ENCODE measurements at regions not wholly inside any gene's neighbourhood (a gene's known extent, or its start where the extent isn't known, plus 50 kb on each side); places are given as distances from the start of the nearest gene placed in this dataset.
A peak's percentile ranks its signal among the peaks of the same experiment; 100 is the strongest.

- DNase-seq (ENCODE audit: low spot score, unreplicated experiment): no peak
- no peak overlapping the region for H3K4me3 Mint-ChIP-seq (ENCODE audit: low read depth)
- TF ChIP-seq, protein P1, sequence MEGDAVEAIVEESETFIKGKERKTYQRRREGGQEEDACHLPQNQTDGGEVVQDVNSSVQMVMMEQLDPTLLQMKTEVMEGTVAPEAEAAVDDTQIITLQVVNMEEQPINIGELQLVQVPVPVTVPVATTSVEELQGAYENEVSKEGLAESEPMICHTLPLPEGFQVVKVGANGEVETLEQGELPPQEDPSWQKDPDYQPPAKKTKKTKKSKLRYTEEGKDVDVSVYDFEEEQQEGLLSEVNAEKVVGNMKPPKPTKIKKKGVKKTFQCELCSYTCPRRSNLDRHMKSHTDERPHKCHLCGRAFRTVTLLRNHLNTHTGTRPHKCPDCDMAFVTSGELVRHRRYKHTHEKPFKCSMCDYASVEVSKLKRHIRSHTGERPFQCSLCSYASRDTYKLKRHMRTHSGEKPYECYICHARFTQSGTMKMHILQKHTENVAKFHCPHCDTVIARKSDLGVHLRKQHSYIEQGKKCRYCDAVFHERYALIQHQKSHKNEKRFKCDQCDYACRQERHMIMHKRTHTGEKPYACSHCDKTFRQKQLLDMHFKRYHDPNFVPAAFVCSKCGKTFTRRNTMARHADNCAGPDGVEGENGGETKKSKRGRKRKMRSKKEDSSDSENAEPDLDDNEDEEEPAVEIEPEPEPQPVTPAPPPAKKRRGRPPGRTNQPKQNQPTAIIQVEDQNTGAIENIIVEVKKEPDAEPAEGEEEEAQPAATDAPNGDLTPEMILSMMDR (IDR thresholded peaks at IDR 0.05; ENCODE audit: unreplicated experiment): no peak
- H3K27ac Mint-ChIP-seq: no peak overlapping the region
- no peaks in the 10 kb centered on the region for H3K36me3 Mint-ChIP-seq (ENCODE audit: insufficient read depth)
- peaks cover 59% of the 10 kb centered on the region for H3K27me3 Mint-ChIP-seq
- peaks cover 11% of the 10 kb centered on the region for H3K4me1 Mint-ChIP-seq (ENCODE audit: low read depth)
- no peaks in the 10 kb centered on the region for H3K9me3 Mint-ChIP-seq (ENCODE audit: low read depth)
These were observed 197.1 kb upstream of the TSHZ3 start for GRCh38 chr19:31546205-31546960.

GRCh38 chr19:31548941-31549340 is 199.7 kb upstream of the TSHZ3 start:
- H3K27ac Mint-ChIP-seq: no peak overlapping the region

GRCh38 chr19:31553112-31553845 is 204.0 kb upstream of the TSHZ3 start:
- TF ChIP-seq, protein P1 (IDR thresholded peaks at IDR 0.05; ENCODE audit: unreplicated experiment): no peak
- Mint-ChIP-seq H3K36me3 (ENCODE audit: insufficient read depth) (no peaks in the 10 kb centered on the region), H3K4me1 (ENCODE audit: low read depth) (peaks cover 10% of the 10 kb centered on the region), H3K27ac (no peak overlapping the region), H3K27me3 (peaks cover 83% of the 10 kb centered on the region), H3K9me3 (ENCODE audit: low read depth) (no peaks in the 10 kb centered on the region), H3K4me3 (ENCODE audit: low read depth) (no peak overlapping the region)
- DNase-seq (ENCODE audit: low spot score, unreplicated experiment): no peak

More at GRCh38 chr19:31548941-31549340, 199.7 kb upstream of the TSHZ3 start:
- H3K9me3 Mint-ChIP-seq (ENCODE audit: low read depth): no peaks in the 10 kb centered on the region
- DNase-seq (ENCODE audit: low spot score, unreplicated experiment): no peak
- H3K4me3 Mint-ChIP-seq (ENCODE audit: low read depth): no peak overlapping the region
- TF ChIP-seq, protein P1 (IDR thresholded peaks at IDR 0.05; ENCODE audit: unreplicated experiment): peak; percentile 56
- peaks cover 11% of the 10 kb centered on the region for H3K4me1 Mint-ChIP-seq (ENCODE audit: low read depth)
- H3K27me3 Mint-ChIP-seq: peaks cover 54% of the 10 kb centered on the region
- no peaks in the 10 kb centered on the region for H3K36me3 Mint-ChIP-seq (ENCODE audit: insufficient read depth)

DNA sequence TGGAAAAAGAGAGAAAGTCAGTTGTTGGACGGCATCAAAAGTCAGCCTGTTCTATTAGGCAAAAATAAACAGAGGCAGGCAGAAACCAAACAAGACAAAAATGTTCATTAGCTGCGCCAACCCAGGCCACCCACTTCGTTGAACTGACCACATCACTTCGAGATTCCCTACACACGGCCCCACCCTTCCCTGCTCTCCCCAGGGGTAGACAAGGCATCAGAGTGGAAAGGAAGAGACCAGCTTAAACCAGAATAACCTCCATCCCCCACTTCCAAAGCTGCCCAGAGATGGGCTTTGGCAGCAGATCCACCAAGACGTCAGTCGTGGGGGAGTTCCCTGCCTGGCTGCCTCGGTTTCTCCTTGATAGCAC is 204.6 kb upstream of the TSHZ3 start:
- no peak for DNase-seq (ENCODE audit: low spot score, unreplicated experiment)
- TF ChIP-seq, protein P1 (IDR thresholded peaks at IDR 0.05; ENCODE audit: unreplicated experiment): no peak
- Mint-ChIP-seq H3K36me3 (ENCODE audit: insufficient read depth) (no peaks in the 10 kb centered on the region), H3K9me3 (ENCODE audit: low read depth) (no peaks in the 10 kb centered on the region), H3K27ac (no peak overlapping the region), H3K27me3 (peaks cover 87% of the 10 kb centered on the region), H3K4me3 (ENCODE audit: low read depth) (no peak overlapping the region), H3K4me1 (ENCODE audit: low read depth) (peaks cover 10% of the 10 kb centered on the region)

- H3K27me3 Mint-ChIP-seq: peaks cover 83% of the 10 kb centered on the region
- H3K4me3 Mint-ChIP-seq (ENCODE audit: low read depth): no peak overlapping the region
- DNase-seq (ENCODE audit: low spot score, unreplicated experiment): no peak
- H3K4me1 Mint-ChIP-seq (ENCODE audit: low read depth): peaks cover 10% of the 10 kb centered on the region
- no peak overlapping the region for H3K27ac Mint-ChIP-seq
- no peaks in the 10 kb centered on the region for H3K36me3 Mint-ChIP-seq (ENCODE audit: insufficient read depth)
- no peaks in the 10 kb centered on the region for H3K9me3 Mint-ChIP-seq (ENCODE audit: low read depth)
- TF ChIP-seq, protein P1 (IDR thresholded peaks at IDR 0.05; ENCODE audit: unreplicated experiment): no peak
These were observed 205.1 kb upstream of the TSHZ3 start for GRCh38 chr19:31554360-31554759.
